ENCODE measurements at regions not wholly inside any gene's neighbourhood (a gene's known extent, or its start where the extent isn't known, plus 50 kb on each side); places are given as distances from the start of the nearest gene placed in this dataset.

- H3K27me3 ChIP-seq (ENCODE audit: insufficient read depth, low read depth, severe bottlenecking): no peaks in the 10 kb centered on the region
Observed at GRCh38 chr5:98608052-98608451, 165.4 kb upstream of the RGMB start.

GRCh38 chr5:98614341-98614740, 159.1 kb upstream of the RGMB start:
- no peaks in the 10 kb centered on the region for H3K27me3 ChIP-seq (ENCODE audit: insufficient read depth, low read depth, severe bottlenecking)
- H3K9me3 ChIP-seq (ENCODE audit: severe bottlenecking): no peaks in the 10 kb centered on the region
- no peaks in the 10 kb centered on the region for H3K36me3 ChIP-seq
- no peak overlapping the region for H3K4me3 ChIP-seq (ENCODE audit: low read depth, low read length)
- DNase-seq: no peak
- H3K27ac ChIP-seq: no peak overlapping the region
- no peak for TF ChIP-seq CTCF (IDR thresholded peaks at IDR 0.05; ENCODE audit: low read depth, low read length)

More at GRCh38 chr5:98608052-98608451, 165.4 kb upstream of the RGMB start:
- H3K9me3 ChIP-seq (ENCODE audit: severe bottlenecking): no peaks in the 10 kb centered on the region
- DNase-seq: no peak
- no peaks in the 10 kb centered on the region for H3K36me3 ChIP-seq
- H3K27ac ChIP-seq: no peak overlapping the region
- no peak for TF ChIP-seq CTCF (IDR thresholded peaks at IDR 0.05; ENCODE audit: low read depth, low read length)
- no peak overlapping the region for H3K4me3 ChIP-seq (ENCODE audit: low read depth, low read length)

GRCh38 chr5:98621821-98622220, 151.6 kb upstream of the RGMB start:
- Histone ChIP-seq H3K4me3 (ENCODE audit: low read depth, low read length) (no peak overlapping the region), H3K27ac (no peak overlapping the region), H3K9me3 (ENCODE audit: severe bottlenecking) (no peaks in the 10 kb centered on the region), H3K36me3 (no peaks in the 10 kb centered on the region), H3K27me3 (ENCODE audit: insufficient read depth, low read depth, severe bottlenecking) (no peaks in the 10 kb centered on the region)
- no peak for TF ChIP-seq CTCF (IDR thresholded peaks at IDR 0.05; ENCODE audit: low read depth, low read length)
- DNase-seq: no peak

GRCh38 chr5:98624145-98624880, 149.2 kb upstream of the RGMB start:
- H3K4me3 ChIP-seq (ENCODE audit: low read depth, low read length): no peak overlapping the region

GRCh38 chr5:98627121-98627520, 146.3 kb upstream of the RGMB start:
- H3K4me3 ChIP-seq (ENCODE audit: low read depth, low read length): no peak overlapping the region
- H3K36me3 ChIP-seq: no peaks in the 10 kb centered on the region
- no peaks in the 10 kb centered on the region for H3K9me3 ChIP-seq (ENCODE audit: severe bottlenecking)
- TF ChIP-seq CTCF (IDR thresholded peaks at IDR 0.05; ENCODE audit: low read depth, low read length): no peak
- no peak overlapping the region for H3K27ac ChIP-seq
- H3K27me3 ChIP-seq (ENCODE audit: insufficient read depth, low read depth, severe bottlenecking): no peaks in the 10 kb centered on the region
- DNase-seq: no peak

More at GRCh38 chr5:98624145-98624880, 149.2 kb upstream of the RGMB start:
- Histone ChIP-seq H3K27ac (no peak overlapping the region), H3K9me3 (ENCODE audit: severe bottlenecking) (no peaks in the 10 kb centered on the region), H3K36me3 (no peaks in the 10 kb centered on the region), H3K27me3 (ENCODE audit: insufficient read depth, low read depth, severe bottlenecking) (no peaks in the 10 kb centered on the region)
- no peak for DNase-seq
- TF ChIP-seq CTCF (IDR thresholded peaks at IDR 0.05; ENCODE audit: low read depth, low read length): no peak

GRCh38 chr5:98630621-98631020, 142.8 kb upstream of the RGMB start:
- no peak overlapping the region for H3K27ac ChIP-seq
- H3K36me3 ChIP-seq: no peaks in the 10 kb centered on the region
- H3K27me3 ChIP-seq (ENCODE audit: insufficient read depth, low read depth, severe bottlenecking): no peaks in the 10 kb centered on the region
- H3K9me3 ChIP-seq (ENCODE audit: severe bottlenecking): no peaks in the 10 kb centered on the region
- no peak for DNase-seq
- no peak for TF ChIP-seq CTCF (IDR thresholded peaks at IDR 0.05; ENCODE audit: low read depth, low read length)
- H3K4me3 ChIP-seq (ENCODE audit: low read depth, low read length): no peak overlapping the region
